ENCODE measurements at regions not wholly inside any gene's neighbourhood (a gene's known extent, or its start where the extent isn't known, plus 50 kb on each side); places are given as distances from the start of the nearest gene placed in this dataset.

DNA sequence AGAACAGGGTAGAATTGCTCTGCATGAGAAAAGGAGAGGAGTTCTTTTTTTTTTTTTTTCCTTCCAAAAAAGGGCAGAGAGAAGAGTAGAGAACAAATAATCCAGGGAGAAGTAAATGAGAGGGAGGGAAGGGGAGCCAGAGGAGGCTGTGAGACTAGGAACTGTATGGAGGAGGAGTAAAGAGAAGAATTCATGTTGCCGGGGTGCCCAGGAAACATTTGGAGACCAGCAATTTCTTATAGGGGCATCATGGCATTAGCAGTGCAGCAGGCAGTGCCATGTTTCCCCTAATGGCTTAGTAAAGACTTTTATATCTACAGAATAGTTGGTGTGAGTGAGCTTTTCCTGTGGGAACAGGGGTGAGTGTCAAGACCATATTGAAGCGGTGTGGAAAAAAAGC, 86.4 kb upstream of the SESTD1 start:
- Histone ChIP-seq H3K27ac (no peak overlapping the region), H3K4me1 (peaks cover 0 to 25% (median 9%) of the 10 kb centered on the region in 6 donors), H3K9me3 (no peaks in the 10 kb centered on the region), H3K27me3 (replicated peaks in 1 of 7) (no peaks in the 10 kb centered on the region), H3K4me3 (no peak overlapping the region), H3K36me3 (no peaks in the 10 kb centered on the region)
- TF ChIP-seq POLR2AphosphoS5 (IDR thresholded peaks at IDR 0.05) (no peak), POLR2A (IDR thresholded peaks at IDR 0.05) (no peak)
- TF ChIP-seq, protein P1, sequence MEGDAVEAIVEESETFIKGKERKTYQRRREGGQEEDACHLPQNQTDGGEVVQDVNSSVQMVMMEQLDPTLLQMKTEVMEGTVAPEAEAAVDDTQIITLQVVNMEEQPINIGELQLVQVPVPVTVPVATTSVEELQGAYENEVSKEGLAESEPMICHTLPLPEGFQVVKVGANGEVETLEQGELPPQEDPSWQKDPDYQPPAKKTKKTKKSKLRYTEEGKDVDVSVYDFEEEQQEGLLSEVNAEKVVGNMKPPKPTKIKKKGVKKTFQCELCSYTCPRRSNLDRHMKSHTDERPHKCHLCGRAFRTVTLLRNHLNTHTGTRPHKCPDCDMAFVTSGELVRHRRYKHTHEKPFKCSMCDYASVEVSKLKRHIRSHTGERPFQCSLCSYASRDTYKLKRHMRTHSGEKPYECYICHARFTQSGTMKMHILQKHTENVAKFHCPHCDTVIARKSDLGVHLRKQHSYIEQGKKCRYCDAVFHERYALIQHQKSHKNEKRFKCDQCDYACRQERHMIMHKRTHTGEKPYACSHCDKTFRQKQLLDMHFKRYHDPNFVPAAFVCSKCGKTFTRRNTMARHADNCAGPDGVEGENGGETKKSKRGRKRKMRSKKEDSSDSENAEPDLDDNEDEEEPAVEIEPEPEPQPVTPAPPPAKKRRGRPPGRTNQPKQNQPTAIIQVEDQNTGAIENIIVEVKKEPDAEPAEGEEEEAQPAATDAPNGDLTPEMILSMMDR (IDR thresholded peaks at IDR 0.05 in 8 of 11, conservative IDR thresholded peaks at IDR 0.05 in 3 of 11) = no peak
- intact Hi-C loops (cut with DNase I; ENCODE audit: low total_unique reads) = no loop called here
- 92 to 94% (median 93%) methylated on average over 2 of the region's 2 CpGs for WGBS, 5 donors
- DNase-seq = no peak

DNA sequence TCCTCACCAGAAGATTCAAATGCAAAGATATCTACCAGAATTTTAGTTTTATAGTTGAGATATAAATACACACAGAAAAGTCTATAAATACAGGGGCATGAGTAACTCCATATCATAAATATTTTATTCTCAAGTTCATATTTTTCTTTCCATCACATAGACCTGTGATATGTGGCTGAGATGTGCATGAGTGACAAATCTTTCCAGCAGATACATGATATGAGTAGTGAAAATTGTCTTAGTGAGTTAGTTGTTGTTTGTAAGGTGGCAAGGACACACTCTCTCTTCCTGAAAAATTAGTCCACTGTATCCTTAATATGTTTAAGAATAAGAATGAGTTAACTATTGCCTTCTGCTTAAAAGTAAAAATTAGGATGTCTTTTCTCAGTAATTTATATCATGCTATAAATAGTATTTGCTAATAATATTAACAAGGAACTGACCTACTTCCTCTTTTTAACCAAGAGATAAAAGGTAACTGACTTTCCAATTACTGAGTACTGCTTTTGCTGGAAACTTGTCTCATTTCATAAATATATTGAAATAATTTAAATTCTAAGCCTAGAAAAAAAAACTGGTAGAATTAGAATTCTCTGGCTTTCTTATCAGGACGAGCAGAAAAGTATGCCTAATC, 85.2 kb upstream of the SESTD1 start:
- no peaks in the 10 kb centered on the region for H3K36me3 ChIP-seq
- no peak for TF ChIP-seq POLR2AphosphoS5 (IDR thresholded peaks at IDR 0.05)
- no peak for TF ChIP-seq POLR2A (IDR thresholded peaks at IDR 0.05)
- H3K4me3 ChIP-seq = no peak overlapping the region
- 5 to 30% (median 23%) methylated on average over 1 of the region's 1 CpG for WGBS, 5 donors
- H3K9me3 ChIP-seq = no peaks in the 10 kb centered on the region
- peaks cover 0 to 25% (median 9%) of the 10 kb centered on the region in 6 donors for H3K4me1 ChIP-seq
- intact Hi-C loops (cut with DNase I; ENCODE audit: low total_unique reads) = no loop called here
- no peak for DNase-seq
- no peaks in the 10 kb centered on the region for H3K27me3 ChIP-seq (replicated peaks in 1 of 7)
- H3K27ac ChIP-seq = no peak overlapping the region

DNA sequence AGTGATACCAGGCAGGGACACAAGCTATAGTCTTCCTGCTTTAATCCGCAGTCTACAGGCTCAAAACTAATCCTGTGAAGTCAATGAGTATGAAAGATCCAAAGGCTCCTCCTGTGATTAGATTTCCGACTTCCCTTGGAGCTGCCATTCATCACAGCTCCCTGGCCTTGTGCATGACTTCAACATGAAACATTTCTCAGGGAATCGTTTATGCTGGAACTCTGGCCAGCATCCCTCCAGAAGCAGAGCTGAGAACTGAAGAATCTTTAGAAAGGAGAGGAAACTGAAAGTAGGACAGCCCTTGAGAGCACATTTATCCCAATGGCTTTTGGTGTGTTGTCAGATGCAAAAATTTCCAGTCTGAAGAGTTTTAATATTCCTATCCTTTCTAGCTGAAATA, 84.3 kb upstream of the SESTD1 start:
- peaks cover 0 to 25% (median 9%) of the 10 kb centered on the region in 6 donors for H3K4me1 ChIP-seq
- TF ChIP-seq, protein P1 (IDR thresholded peaks at IDR 0.05 in 8 of 11, conservative IDR thresholded peaks at IDR 0.05 in 3 of 11) = no peak
- TF ChIP-seq POLR2A (IDR thresholded peaks at IDR 0.05) (no peak), POLR2AphosphoS5 (IDR thresholded peaks at IDR 0.05) (no peak)
- H3K27ac ChIP-seq = peak overlapping the region in 1 of 8 donors; percentile 27
- no peaks in the 10 kb centered on the region for H3K36me3 ChIP-seq
- no peak overlapping the region for H3K4me3 ChIP-seq
- H3K27me3 ChIP-seq (replicated peaks in 1 of 7) = no peaks in the 10 kb centered on the region
- 72 to 89% (median 80%) methylated on average over 3 of the region's 3 CpGs for WGBS, 5 donors
- intact Hi-C loops (cut with DNase I; ENCODE audit: low total_unique reads) = no loop called here
- no peak for DNase-seq
- H3K9me3 ChIP-seq = no peaks in the 10 kb centered on the region

DNA sequence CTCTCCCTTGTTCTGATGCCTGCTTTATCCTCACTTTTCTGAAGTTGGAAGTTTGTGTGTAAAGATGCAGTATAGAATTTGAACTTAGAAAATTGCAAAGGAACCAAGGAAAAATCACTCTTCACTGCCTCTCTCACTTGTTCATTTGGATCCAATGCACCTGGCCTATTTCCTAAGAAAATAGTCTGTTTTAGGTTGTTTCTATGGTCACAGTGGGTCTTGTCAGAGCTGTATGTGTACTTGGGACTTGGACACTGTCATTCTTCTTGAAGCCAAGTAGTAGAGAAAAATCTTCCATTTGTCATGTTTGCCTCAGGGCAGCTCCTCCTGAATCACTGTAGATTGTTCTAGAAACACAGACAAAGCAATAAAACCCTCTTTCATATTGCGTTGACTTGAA, 80.3 kb upstream of the SESTD1 start:
- intact Hi-C loops (cut with DNase I; ENCODE audit: low total_unique reads) = loop anchor here (5.0 kb wide), 1 partner anchor 123 kb away; no protein-coding TSS in a partner anchor
- DNase-seq = no peak
- no peak overlapping the region for H3K4me3 ChIP-seq
- no peaks in the 10 kb centered on the region for H3K36me3 ChIP-seq
- TF ChIP-seq POLR2A (IDR thresholded peaks at IDR 0.05) (no peak), POLR2AphosphoS5 (IDR thresholded peaks at IDR 0.05) (no peak)
- TF ChIP-seq, protein P1 (IDR thresholded peaks at IDR 0.05 in 8 of 11, conservative IDR thresholded peaks at IDR 0.05 in 3 of 11) = no peak
- 82 to 100% (median 83%) methylated on average over 1 of the region's 1 CpG for WGBS, 5 donors
- H3K27ac ChIP-seq = peak overlapping the region in 1 of 8 donors; percentile 18
- H3K4me1 ChIP-seq = peaks cover 0 to 15% (median 6%) of the 10 kb centered on the region in 6 donors
- H3K27me3 ChIP-seq (replicated peaks in 1 of 7) = no peaks in the 10 kb centered on the region
- no peaks in the 10 kb centered on the region for H3K9me3 ChIP-seq
